Parathyroid adenoma (tissue), 2 donors: ENCODE measurements at regions not wholly inside any gene's neighbourhood (a gene's known extent, or its start where the extent isn't known, plus 50 kb on each side); places are given as distances from the start of the nearest gene placed in this dataset.

Source experiments
- H2AFZ ChIP-seq: fragments of 300-600 bp; sonication (generic); one replicate; pipeline ENCODE4 v1.7.0; 2017; ENCODE audit warnings: antibody characterized with exemption, mild to moderate bottlenecking
- H3K27ac ChIP-seq: fragments of 300-600 bp; sonication (generic); one replicate; pipeline ENCODE4 v1.7.0; 2017
- H3K27me3 ChIP-seq: fragments of 300-600 bp; sonication (generic); one replicate; pipeline ENCODE4 v1.7.0; 2017; ENCODE audit warnings: low read length; ENCODE audit not compliant: control insufficient read depth, insufficient read depth
- H3K36me3 ChIP-seq: fragments of 300-600 bp; sonication (generic); one replicate; pipeline ENCODE4 v1.7.0; 2017; ENCODE audit warnings: low read length; ENCODE audit not compliant: control insufficient read depth, insufficient read depth
- H3K4me1 ChIP-seq: fragments of 300-600 bp; sonication (generic); one replicate; pipeline ENCODE4 v1.7.0; 2017; ENCODE audit warnings: control low read depth
- H3K4me2 ChIP-seq: fragments of 300-600 bp; sonication (generic); one replicate; pipeline ENCODE4 v1.7.0; 2017; ENCODE audit warnings: low read length
- H3K4me3 ChIP-seq: fragments of 300-600 bp; sonication (generic); one replicate; pipeline ENCODE4 v1.7.0; 2017; ENCODE audit warnings: low read depth, low read length
- H3K79me2 ChIP-seq: fragments of 300-600 bp; sonication (generic); one replicate; pipeline ENCODE4 v1.7.0; 2017; ENCODE audit warnings: control low read depth
- H3K9ac ChIP-seq: fragments of 300-600 bp; sonication (generic); one replicate; pipeline ENCODE4 v1.7.0; 2017; ENCODE audit warnings: mild to moderate bottlenecking
- H3K9me3 ChIP-seq: fragments of 300-600 bp; sonication (generic); one replicate; pipeline ENCODE4 v1.7.0; 2017; ENCODE audit warnings: low read length; ENCODE audit not compliant: control insufficient read depth
- TF ChIP-seq, protein P1 (sequence below): fragments of 300-600 bp; sonication (generic); IDR thresholded peaks from one replicate; pipeline ENCODE4 v1.7.0; 2017; ENCODE audit warnings: antibody characterized with exemption, mild to moderate bottlenecking
- donor health status: primary hyperparathyroidism.

- Histone ChIP-seq H3K4me2 (no peak overlapping the region), H3K9ac (no peak overlapping the region), H2AFZ (no peak overlapping the region), H3K27ac (no peak overlapping the region), H3K79me2 (no peaks in the 10 kb centered on the region), H3K9me3 (no peaks in the 10 kb centered on the region), H3K27me3 (no peaks in the 10 kb centered on the region), H3K36me3 (no peaks in the 10 kb centered on the region), H3K4me3 (no peak overlapping the region), H3K4me1 (no peaks in the 10 kb centered on the region)
- TF ChIP-seq, protein P1, sequence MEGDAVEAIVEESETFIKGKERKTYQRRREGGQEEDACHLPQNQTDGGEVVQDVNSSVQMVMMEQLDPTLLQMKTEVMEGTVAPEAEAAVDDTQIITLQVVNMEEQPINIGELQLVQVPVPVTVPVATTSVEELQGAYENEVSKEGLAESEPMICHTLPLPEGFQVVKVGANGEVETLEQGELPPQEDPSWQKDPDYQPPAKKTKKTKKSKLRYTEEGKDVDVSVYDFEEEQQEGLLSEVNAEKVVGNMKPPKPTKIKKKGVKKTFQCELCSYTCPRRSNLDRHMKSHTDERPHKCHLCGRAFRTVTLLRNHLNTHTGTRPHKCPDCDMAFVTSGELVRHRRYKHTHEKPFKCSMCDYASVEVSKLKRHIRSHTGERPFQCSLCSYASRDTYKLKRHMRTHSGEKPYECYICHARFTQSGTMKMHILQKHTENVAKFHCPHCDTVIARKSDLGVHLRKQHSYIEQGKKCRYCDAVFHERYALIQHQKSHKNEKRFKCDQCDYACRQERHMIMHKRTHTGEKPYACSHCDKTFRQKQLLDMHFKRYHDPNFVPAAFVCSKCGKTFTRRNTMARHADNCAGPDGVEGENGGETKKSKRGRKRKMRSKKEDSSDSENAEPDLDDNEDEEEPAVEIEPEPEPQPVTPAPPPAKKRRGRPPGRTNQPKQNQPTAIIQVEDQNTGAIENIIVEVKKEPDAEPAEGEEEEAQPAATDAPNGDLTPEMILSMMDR, result no peak
Observed at GRCh38 chr20:52845044-52845443, 127.1 kb upstream of the TSHZ2 start.

- no peak overlapping the region for H3K4me3 ChIP-seq
- no peak overlapping the region for H3K27ac ChIP-seq
- no peak overlapping the region for H2AFZ ChIP-seq
- TF ChIP-seq, protein P1, result no peak
- no peaks in the 10 kb centered on the region for H3K27me3 ChIP-seq
- no peak overlapping the region for H3K9ac ChIP-seq
- H3K36me3 ChIP-seq, result no peaks in the 10 kb centered on the region
- no peak overlapping the region for H3K4me2 ChIP-seq
- H3K79me2 ChIP-seq, result no peaks in the 10 kb centered on the region
- H3K9me3 ChIP-seq, result no peaks in the 10 kb centered on the region
- H3K4me1 ChIP-seq, result no peaks in the 10 kb centered on the region
Observed at GRCh38 chr20:52843425-52843824, 128.7 kb upstream of the TSHZ2 start.

DNA sequence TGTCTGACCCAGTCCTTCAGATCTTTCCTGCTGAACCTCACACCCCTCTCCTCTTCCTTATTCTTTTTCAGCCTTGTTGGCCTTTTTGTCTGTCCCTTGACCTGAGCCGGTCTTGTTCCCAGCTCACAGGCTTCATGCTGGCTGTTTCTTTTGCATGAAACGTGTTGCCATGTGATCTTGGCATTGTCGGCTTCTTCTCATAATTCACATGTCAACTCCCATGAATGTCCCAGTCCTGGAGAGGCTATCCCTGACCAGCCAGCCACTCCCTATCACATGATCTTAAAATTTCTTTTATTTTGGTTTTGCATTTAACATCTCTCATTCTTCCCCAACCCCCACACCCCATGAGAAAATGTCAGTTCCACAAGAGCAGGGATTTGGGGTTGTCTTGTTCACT is 131.2 kb upstream of the TSHZ2 start:
- Histone ChIP-seq H2AFZ (no peak overlapping the region), H3K4me3 (no peak overlapping the region), H3K79me2 (no peaks in the 10 kb centered on the region), H3K27ac (no peak overlapping the region), H3K27me3 (no peaks in the 10 kb centered on the region), H3K4me2 (no peak overlapping the region), H3K9me3 (no peaks in the 10 kb centered on the region), H3K9ac (no peak overlapping the region), H3K4me1 (no peaks in the 10 kb centered on the region), H3K36me3 (no peaks in the 10 kb centered on the region)
- TF ChIP-seq, protein P1, result no peak

- Histone ChIP-seq H3K4me2 (no peak overlapping the region), H3K27ac (no peak overlapping the region), H2AFZ (no peak overlapping the region), H3K9ac (no peak overlapping the region), H3K4me3 (no peak overlapping the region), H3K27me3 (no peaks in the 10 kb centered on the region), H3K9me3 (no peaks in the 10 kb centered on the region), H3K79me2 (no peaks in the 10 kb centered on the region), H3K36me3 (no peaks in the 10 kb centered on the region), H3K4me1 (no peaks in the 10 kb centered on the region)
- TF ChIP-seq, protein P1, result no peak
Observed at GRCh38 chr20:52840041-52840440, 132.1 kb upstream of the TSHZ2 start.

DNA sequence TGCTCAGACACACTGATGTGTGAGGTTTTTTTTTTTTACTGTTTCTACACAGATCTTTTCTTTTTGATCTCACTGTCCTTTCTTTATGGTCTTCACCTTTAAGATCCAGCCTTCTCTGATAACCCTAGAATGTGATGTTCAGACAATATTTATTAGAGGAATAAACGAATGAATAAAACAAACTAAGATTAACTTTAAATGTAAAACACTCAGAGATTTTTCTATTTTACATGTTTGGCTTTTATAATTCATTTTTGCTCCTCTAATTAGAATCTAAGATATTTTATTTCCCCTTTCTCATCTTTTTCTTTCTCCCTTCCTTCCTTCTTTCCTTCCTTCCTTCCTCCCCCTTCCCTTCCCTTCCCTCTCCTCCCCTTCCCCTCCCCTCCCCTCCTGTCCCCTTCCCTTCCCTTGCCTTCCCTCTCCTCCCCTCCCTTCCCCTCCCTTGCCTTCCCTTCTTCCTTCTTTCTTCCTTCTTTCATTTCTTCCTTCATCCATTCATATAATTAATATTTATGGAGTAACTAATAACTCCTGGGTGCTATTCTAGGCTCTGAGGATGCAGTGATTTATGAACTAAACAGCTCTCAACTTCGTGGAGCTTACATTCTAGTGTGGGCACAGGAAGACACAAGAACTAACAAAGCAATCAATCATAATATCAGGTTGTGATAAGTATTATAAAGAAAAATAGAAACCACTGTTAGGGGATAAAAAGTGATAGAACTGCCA is 133.5 kb upstream of the TSHZ2 start:
- TF ChIP-seq, protein P1, result no peak
- Histone ChIP-seq H3K36me3 (no peaks in the 10 kb centered on the region), H3K9me3 (no peaks in the 10 kb centered on the region), H3K4me1 (no peaks in the 10 kb centered on the region), H3K27me3 (no peaks in the 10 kb centered on the region), H3K4me2 (no peak overlapping the region), H2AFZ (no peak overlapping the region), H3K9ac (no peak overlapping the region), H3K27ac (no peak overlapping the region), H3K4me3 (no peak overlapping the region), H3K79me2 (no peaks in the 10 kb centered on the region)
